ENCODE measurements at regions not wholly inside any gene's neighbourhood (a gene's known extent, or its start where the extent isn't known, plus 50 kb on each side); places are given as distances from the start of the nearest gene placed in this dataset.

GRCh38 chr3:124174476-124174875, 182.6 kb upstream of the ROPN1 start:
- H3K79me2 ChIP-seq (ENCODE audit: insufficient read depth, low read length), result no peaks in the 10 kb centered on the region
- no peaks in the 10 kb centered on the region for H3K4me1 ChIP-seq (ENCODE audit: insufficient read depth, low read length)
- H3K27me3 ChIP-seq (ENCODE audit: insufficient read depth, low read length), result peaks cover 25% of the 10 kb centered on the region
- TF ChIP-seq CTCF (IDR thresholded peaks at IDR 0.05; ENCODE audit: extremely low read depth, low read depth, low read length), result no peak
- no peak overlapping the region for H3K4me3 ChIP-seq (ENCODE audit: insufficient read depth, low read length)
- H3K36me3 ChIP-seq (ENCODE audit: insufficient read depth, low read length), result no peaks in the 10 kb centered on the region
- no peaks in the 10 kb centered on the region for H4K20me1 ChIP-seq (ENCODE audit: insufficient read depth, low read length)
- no peak overlapping the region for H3K27ac ChIP-seq (ENCODE audit: low read depth, low read length)
- no peak overlapping the region for H3K4me2 ChIP-seq (ENCODE audit: insufficient read depth, low read length)
- no peaks in the 10 kb centered on the region for H3K9me3 ChIP-seq (ENCODE audit: low read depth, low read length)
- DNase-seq (ENCODE audit: insufficient read length, low spot score, missing footprints), result no peak
- no peak overlapping the region for H2AFZ ChIP-seq (ENCODE audit: low read length)

- Histone ChIP-seq H3K4me1 (ENCODE audit: insufficient read depth, low read length) (no peaks in the 10 kb centered on the region), H3K27ac (ENCODE audit: low read depth, low read length) (no peak overlapping the region), H3K79me2 (ENCODE audit: insufficient read depth, low read length) (no peaks in the 10 kb centered on the region), H2AFZ (ENCODE audit: low read length) (no peak overlapping the region), H4K20me1 (ENCODE audit: insufficient read depth, low read length) (no peaks in the 10 kb centered on the region), H3K4me3 (ENCODE audit: insufficient read depth, low read length) (no peak overlapping the region), H3K9me3 (ENCODE audit: low read depth, low read length) (no peaks in the 10 kb centered on the region), H3K36me3 (ENCODE audit: insufficient read depth, low read length) (no peaks in the 10 kb centered on the region), H3K4me2 (ENCODE audit: insufficient read depth, low read length) (no peak overlapping the region), H3K27me3 (ENCODE audit: insufficient read depth, low read length) (peaks cover 19% of the 10 kb centered on the region)
- no peak for TF ChIP-seq CTCF (IDR thresholded peaks at IDR 0.05; ENCODE audit: extremely low read depth, low read depth, low read length)
- no peak for DNase-seq (ENCODE audit: insufficient read length, low spot score, missing footprints)
Observed at GRCh38 chr3:124174910-124175874, 183.3 kb upstream of the ROPN1 start.

DNA sequence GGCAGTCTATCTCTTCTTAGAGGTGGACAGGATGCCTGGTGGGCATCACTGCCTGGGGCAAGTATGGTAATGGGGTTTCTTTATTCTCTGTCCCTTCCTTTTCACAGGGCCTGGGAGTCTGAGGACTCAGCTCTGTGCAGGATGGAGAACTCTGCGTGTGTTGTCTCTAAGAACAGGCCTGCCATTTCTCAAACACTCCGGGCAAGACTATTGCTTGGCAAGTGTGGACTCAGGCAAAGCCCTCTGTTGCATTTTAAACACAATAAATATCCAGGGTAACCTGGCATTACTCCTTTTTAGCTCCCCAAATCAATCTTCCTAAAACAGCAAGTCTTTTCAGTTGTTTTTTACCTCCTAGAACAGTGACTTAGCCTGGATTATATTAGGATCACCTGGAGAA, 185.1 kb upstream of the ROPN1 start:
- H3K4me1 ChIP-seq (ENCODE audit: insufficient read depth, low read length), result no peaks in the 10 kb centered on the region
- no peak for DNase-seq (ENCODE audit: insufficient read length, low spot score, missing footprints)
- H2AFZ ChIP-seq (ENCODE audit: low read length), result no peak overlapping the region
- no peaks in the 10 kb centered on the region for H3K79me2 ChIP-seq (ENCODE audit: insufficient read depth, low read length)
- H3K36me3 ChIP-seq (ENCODE audit: insufficient read depth, low read length), result no peaks in the 10 kb centered on the region
- no peak overlapping the region for H3K27ac ChIP-seq (ENCODE audit: low read depth, low read length)
- H4K20me1 ChIP-seq (ENCODE audit: insufficient read depth, low read length), result no peaks in the 10 kb centered on the region
- peaks cover 15% of the 10 kb centered on the region for H3K27me3 ChIP-seq (ENCODE audit: insufficient read depth, low read length)
- H3K9me3 ChIP-seq (ENCODE audit: low read depth, low read length), result no peaks in the 10 kb centered on the region
- H3K4me3 ChIP-seq (ENCODE audit: insufficient read depth, low read length), result no peak overlapping the region
- no peak overlapping the region for H3K4me2 ChIP-seq (ENCODE audit: insufficient read depth, low read length)
- no peak for TF ChIP-seq CTCF (IDR thresholded peaks at IDR 0.05; ENCODE audit: extremely low read depth, low read depth, low read length)

GRCh38 chr3:124178531-124178930, 186.6 kb upstream of the ROPN1 start:
- no peaks in the 10 kb centered on the region for H3K9me3 ChIP-seq (ENCODE audit: low read depth, low read length)
- H4K20me1 ChIP-seq (ENCODE audit: insufficient read depth, low read length), result no peaks in the 10 kb centered on the region
- H3K4me3 ChIP-seq (ENCODE audit: insufficient read depth, low read length), result no peak overlapping the region
- no peak overlapping the region for H3K4me2 ChIP-seq (ENCODE audit: insufficient read depth, low read length)
- peaks cover 19% of the 10 kb centered on the region for H3K27me3 ChIP-seq (ENCODE audit: insufficient read depth, low read length)
- H3K27ac ChIP-seq (ENCODE audit: low read depth, low read length), result no peak overlapping the region
- H3K79me2 ChIP-seq (ENCODE audit: insufficient read depth, low read length), result no peaks in the 10 kb centered on the region
- no peaks in the 10 kb centered on the region for H3K36me3 ChIP-seq (ENCODE audit: insufficient read depth, low read length)
- no peaks in the 10 kb centered on the region for H3K4me1 ChIP-seq (ENCODE audit: insufficient read depth, low read length)
- H2AFZ ChIP-seq (ENCODE audit: low read length), result no peak overlapping the region
- no peak for DNase-seq (ENCODE audit: insufficient read length, low spot score, missing footprints)
- no peak for TF ChIP-seq CTCF (IDR thresholded peaks at IDR 0.05; ENCODE audit: extremely low read depth, low read depth, low read length)
